Dermis blood vessel endothelial cell (primary cell): ENCODE measurements at regions not wholly inside any gene's neighbourhood (a gene's known extent, or its start where the extent isn't known, plus 50 kb on each side); places are given as distances from the start of the nearest gene placed in this dataset.

Source experiments
- DNase-seq: peaks from one replicate; pipeline ENCODE4 v3.0.0; 2010

GRCh38 chr11:134584001-134584561 lies 172.0 kb upstream of the B3GAT1 start:
- DNase-seq = no peak

- no peak for DNase-seq
These were observed 171.5 kb upstream of the B3GAT1 start for GRCh38 chr11:134583397-134583990.

GRCh38 chr11:134582770-134583095 lies 170.7 kb upstream of the B3GAT1 start:
- DNase-seq = no peak

- no peak for DNase-seq
These were observed 170.1 kb upstream of the B3GAT1 start for GRCh38 chr11:134581966-134582769.

GRCh38 chr11:134581121-134581626 lies 169.1 kb upstream of the B3GAT1 start:
- DNase-seq = no peak

- DNase-seq = no peak
These were observed 168.6 kb upstream of the B3GAT1 start for GRCh38 chr11:134580610-134580975.

- no peak for DNase-seq
These were observed 167.9 kb upstream of the B3GAT1 start for GRCh38 chr11:134579724-134580609.

- DNase-seq = no peak
These were observed 167.0 kb upstream of the B3GAT1 start for GRCh38 chr11:134578807-134579723.

GRCh38 chr11:134577751-134578395 lies 165.8 kb upstream of the B3GAT1 start:
- no peak for DNase-seq

- no peak for DNase-seq
These were observed 164.7 kb upstream of the B3GAT1 start for GRCh38 chr11:134576721-134577171.

GRCh38 chr11:134576286-134576685 lies 164.2 kb upstream of the B3GAT1 start:
- DNase-seq = no peak

GRCh38 chr11:134575504-134576230 lies 163.6 kb upstream of the B3GAT1 start:
- DNase-seq = no peak

- DNase-seq = no peak
These were observed 162.9 kb upstream of the B3GAT1 start for GRCh38 chr11:134574947-134575346.

- no peak for DNase-seq
These were observed 162.4 kb upstream of the B3GAT1 start for GRCh38 chr11:134574425-134574824.

- DNase-seq = no peak
These were observed 161.8 kb upstream of the B3GAT1 start for GRCh38 chr11:134573857-134574256.

GRCh38 chr11:134572741-134573675 lies 161.0 kb upstream of the B3GAT1 start:
- DNase-seq = no peak

- DNase-seq = no peak
These were observed 159.3 kb upstream of the B3GAT1 start for GRCh38 chr11:134571301-134571700.

- no peak for DNase-seq
These were observed 157.2 kb upstream of the B3GAT1 start for GRCh38 chr11:134569195-134569594.

GRCh38 chr11:134566311-134566710 lies 154.3 kb upstream of the B3GAT1 start:
- no peak for DNase-seq
